HepG2 (cell line): ENCODE measurements at regions not wholly inside any gene's neighbourhood (a gene's known extent, or its start where the extent isn't known, plus 50 kb on each side); places are given as distances from the start of the nearest gene placed in this dataset.

ENCODE experiments used
- ATF7-NPFF ChIP-seq: sonication (generic); formaldehyde crosslinking; IDR thresholded peaks from 2 replicates; pipeline ENCODE4 v1.8.1; 2023; ENCODE audit warnings: mild to moderate bottlenecking, low read depth, missing genetic modification reagents, moderate library complexity
- JUND ChIP-seq: sonication (generic); formaldehyde crosslinking; IDR thresholded peaks from 2 replicates; pipeline ENCODE4 v1.8.0; 2022; ENCODE audit warnings: mild to moderate bottlenecking, missing genetic modification reagents
- KDM5B ChIP-seq: sonication (generic); formaldehyde crosslinking; IDR thresholded peaks from 2 replicates; pipeline ENCODE4 v1.4.0; 2020; ENCODE audit warnings: missing genetic modification reagents, mild to moderate bottlenecking, borderline replicate concordance
- KLF15 ChIP-seq: sonication (generic); formaldehyde crosslinking; IDR thresholded peaks from 2 replicates; pipeline ENCODE4 v1.8.1; 2023; ENCODE audit warnings: borderline replicate concordance, mild to moderate bottlenecking, inconsistent platforms, missing genetic modification reagents, mixed read lengths
- MAFK ChIP-seq, 2 experiments: IDR thresholded peaks in 1 of 2; conservative IDR thresholded peaks in 1 of 2; 2 replicates each; pipeline ENCODE4 v1.6.1; 2011; ENCODE audit warnings: improper control_type of control experiment in 2 of 2, low read length in 2 of 2
- MAX ChIP-seq: IDR thresholded peaks from 2 replicates; pipeline ENCODE4 v1.6.1; 2012; ENCODE audit warnings: inconsistent platforms
- MIER2 ChIP-seq: IDR thresholded peaks from 2 replicates; pipeline ENCODE4 v1.6.1; 2016; ENCODE audit warnings: missing biosample characterization, missing genetic modification reagents
- NR0B2 ChIP-seq: sonication (generic); formaldehyde crosslinking; IDR thresholded peaks from 2 replicates; pipeline ENCODE4 v1.4.0; 2020; ENCODE audit warnings: mild to moderate bottlenecking, missing genetic modification reagents
- PAXIP1 ChIP-seq: sonication (generic); formaldehyde crosslinking; conservative IDR thresholded peaks from 2 replicates; pipeline ENCODE4 v1.4.0; 2020; ENCODE audit warnings: mild to moderate bottlenecking, missing genetic modification reagents, moderate library complexity
- RFX3 ChIP-seq: IDR thresholded peaks from 2 replicates; pipeline ENCODE4 v1.6.1; 2016; ENCODE audit warnings: missing biosample characterization, missing genetic modification reagents
- SRSF4 ChIP-seq: fragments of 200-400 bp; formaldehyde crosslinking; IDR thresholded peaks from one replicate; pipeline ENCODE4 v1.6.1; 2018; ENCODE audit warnings: mild to moderate bottlenecking, low read depth, low read length, moderate library complexity; ENCODE audit not compliant: poor library complexity, severe bottlenecking
- TBL1XR1 ChIP-seq: fragments of 150-350 bp; IDR thresholded peaks from 2 replicates; pipeline ENCODE4 v1.6.1; 2014; ENCODE audit warnings: borderline replicate concordance, low read length; ENCODE audit not compliant: partially characterized antibody
- THAP7 ChIP-seq: sonication (generic); formaldehyde crosslinking; IDR thresholded peaks from 2 replicates; pipeline ENCODE4 v1.8.1; 2023; ENCODE audit warnings: mild to moderate bottlenecking, missing genetic modification reagents
- TRIM24 ChIP-seq: sonication (generic); formaldehyde crosslinking; IDR thresholded peaks from 2 replicates; pipeline ENCODE4 v1.8.0; 2022; ENCODE audit warnings: mild to moderate bottlenecking, missing genetic modification reagents
- ZBTB4 ChIP-seq: sonication (generic); formaldehyde crosslinking; IDR thresholded peaks from 2 replicates; pipeline ENCODE4 v1.4.0; 2020; ENCODE audit warnings: missing genetic modification reagents, mild to moderate bottlenecking, borderline replicate concordance
- ZNF703 ChIP-seq: sonication (generic); formaldehyde crosslinking; IDR thresholded peaks from 2 replicates; pipeline ENCODE4 v1.5.1; 2020; ENCODE audit warnings: missing genetic modification reagents, mild to moderate bottlenecking, moderate library complexity, borderline replicate concordance
- ZNF761 ChIP-seq: sonication (generic); formaldehyde crosslinking; conservative IDR thresholded peaks from 2 replicates; pipeline ENCODE4 v1.4.0; 2020; ENCODE audit warnings: mild to moderate bottlenecking, missing genetic modification reagents
- ZNF784 ChIP-seq: sonication (generic); formaldehyde crosslinking; IDR thresholded peaks from 2 replicates; pipeline ENCODE4 v1.5.1; 2020; ENCODE audit warnings: missing genetic modification reagents, mild to moderate bottlenecking, borderline replicate concordance
- ZZZ3 ChIP-seq: sonication (generic); formaldehyde crosslinking; IDR thresholded peaks from 2 replicates; pipeline ENCODE4 v1.4.0; 2020; ENCODE audit warnings: missing genetic modification reagents, mild to moderate bottlenecking, borderline replicate concordance

GRCh38 chr7:138396251-138397070 is 63.6 kb upstream of the TRIM24 start (continued):
- TF ChIP-seq THAP7 (no peak), SRSF4 (no peak), TRIM24 (CRISPR knock-in tag) (0 out of 2 replicates have a peak, but pooled peaks have one; percentile 22), RFX3 (CRISPR knock-in tag) (peak; percentile 95), ZBTB4 (CRISPR knock-in tag) (no peak), ZNF784 (CRISPR knock-in tag) (peak; percentile 70; the same call in 1 of the 2 replicates), JUND (CRISPR knock-in tag) (no peak), MAX (no peak), PAXIP1 (CRISPR knock-in tag) (peak; percentile 98), ZZZ3 (CRISPR knock-in tag) (no peak), ATF7-NPFF (CRISPR knock-in tag) (no peak), ZNF761 (CRISPR knock-in tag) (no peak), ZNF703 (CRISPR knock-in tag) (no peak), MAFK (conservative IDR thresholded peaks at IDR 0.05 in 1 of 2, IDR thresholded peaks at IDR 0.05 in 1 of 2; ENCODE audit: low read length in 2 of 2) (no peak), KDM5B (CRISPR knock-in tag) (no peak), KLF15 (CRISPR knock-in tag) (no peak), TBL1XR1 (peak; percentile 83), MIER2 (CRISPR knock-in tag) (no peak; the same call in 1 of the 2 replicates), NR0B2 (CRISPR knock-in tag) (no peak)
